Loucy (cell line): ENCODE measurements at regions not wholly inside any gene's neighbourhood (a gene's known extent, or its start where the extent isn't known, plus 50 kb on each side); places are given as distances from the start of the nearest gene placed in this dataset.
"Not testable (repeated sequence)": the region's sequence is repeated elsewhere in the genome, so short reads cannot be mapped to it uniquely, and the experiment has no call there.

Experiments used
- CTCF ChIP-seq: fragments of 200-600 bp; sonication (generic); conservative IDR thresholded peaks from 2 replicates; pipeline ENCODE4 v1.5.1; 2014; ENCODE audit warnings: mild to moderate bottlenecking, antibody characterized with exemption, low read length
- EZH2phosphoT487 ChIP-seq: fragments of 200-600 bp; IDR thresholded peaks from 2 replicates; pipeline ENCODE4 v1.6.1; 2018; ENCODE audit warnings: antibody characterized with exemption, mild to moderate bottlenecking, moderate library complexity, borderline replicate concordance

GRCh38 chr7:128608678-128609421, 63.2 kb upstream of the GARIN1A start:
- TF ChIP-seq CTCF = peak; percentile 51
- TF ChIP-seq EZH2phosphoT487 = not testable (repeated sequence)
